Endothelial cell of umbilical vein (primary cell): ENCODE measurements at regions not wholly inside any gene's neighbourhood (a gene's known extent, or its start where the extent isn't known, plus 50 kb on each side); places are given as distances from the start of the nearest gene placed in this dataset.

Experiments
- EZH2 ChIP-seq: IDR thresholded peaks from 2 replicates; pipeline ENCODE4 v1.6.1; 2012; ENCODE audit warnings: borderline replicate concordance, low read depth, mild to moderate bottlenecking, moderate library complexity, low read length, inconsistent platforms; ENCODE audit not compliant: severe bottlenecking
- POLR2A ChIP-seq: IDR thresholded peaks from 2 replicates; pipeline ENCODE4 v1.6.1; 2012; ENCODE audit warnings: low read depth, mild to moderate bottlenecking, control low read depth, low read length
- POLR2AphosphoS5 ChIP-seq: IDR thresholded peaks from 2 replicates; pipeline ENCODE4 v1.6.1; 2012; ENCODE audit warnings: low read depth, mild to moderate bottlenecking, control low read depth, low read length, moderate library complexity; ENCODE audit not compliant: insufficient read depth
- TF ChIP-seq, protein P1 (sequence below), 2 donors: IDR thresholded peaks; 1 replicate in 1 of 2; 2 replicates in 1 of 2; pipeline ENCODE4 v1.5.1; 2011; ENCODE audit warnings: low read length in 2 of 2, mild to moderate bottlenecking in 2 of 2, moderate library complexity in 2 of 2, control low read depth in 1 of 2, inconsistent platforms in 1 of 2, low read depth in 1 of 2; ENCODE audit not compliant: insufficient read depth in 1 of 2; ENCODE audit errors: extremely low read depth in 1 of 2

- TF ChIP-seq, protein P1, sequence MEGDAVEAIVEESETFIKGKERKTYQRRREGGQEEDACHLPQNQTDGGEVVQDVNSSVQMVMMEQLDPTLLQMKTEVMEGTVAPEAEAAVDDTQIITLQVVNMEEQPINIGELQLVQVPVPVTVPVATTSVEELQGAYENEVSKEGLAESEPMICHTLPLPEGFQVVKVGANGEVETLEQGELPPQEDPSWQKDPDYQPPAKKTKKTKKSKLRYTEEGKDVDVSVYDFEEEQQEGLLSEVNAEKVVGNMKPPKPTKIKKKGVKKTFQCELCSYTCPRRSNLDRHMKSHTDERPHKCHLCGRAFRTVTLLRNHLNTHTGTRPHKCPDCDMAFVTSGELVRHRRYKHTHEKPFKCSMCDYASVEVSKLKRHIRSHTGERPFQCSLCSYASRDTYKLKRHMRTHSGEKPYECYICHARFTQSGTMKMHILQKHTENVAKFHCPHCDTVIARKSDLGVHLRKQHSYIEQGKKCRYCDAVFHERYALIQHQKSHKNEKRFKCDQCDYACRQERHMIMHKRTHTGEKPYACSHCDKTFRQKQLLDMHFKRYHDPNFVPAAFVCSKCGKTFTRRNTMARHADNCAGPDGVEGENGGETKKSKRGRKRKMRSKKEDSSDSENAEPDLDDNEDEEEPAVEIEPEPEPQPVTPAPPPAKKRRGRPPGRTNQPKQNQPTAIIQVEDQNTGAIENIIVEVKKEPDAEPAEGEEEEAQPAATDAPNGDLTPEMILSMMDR (IDR thresholded peaks at IDR 0.05; ENCODE audit: extremely low read depth in 1 of 2, insufficient read depth in 1 of 2, low read depth in 1 of 2, low read length in 2 of 2): no peak
- TF ChIP-seq EZH2: no peak
- TF ChIP-seq POLR2A: no peak
- TF ChIP-seq POLR2AphosphoS5: no peak
Observed at GRCh38 chr7:159317294-159317693, 172.6 kb upstream of the VIPR2 start.
